Liver (tissue), 8 donors: ENCODE measurements at regions not wholly inside any gene's neighbourhood (a gene's known extent, or its start where the extent isn't known, plus 50 kb on each side); places are given as distances from the start of the nearest gene placed in this dataset.

Source experiments
- DNase-seq: peaks from one replicate; pipeline ENCODE4 v3.0.0-alpha.2; 2017; ENCODE audit warnings: low spot score
- H3K27ac ChIP-seq, 2 donors: one replicate each; pipeline ENCODE4 v1.7.0; 2013; ENCODE audit warnings: inconsistent platforms in 2 of 2, low read length in 2 of 2, control low read depth in 1 of 2, low read depth in 1 of 2, mild to moderate bottlenecking in 1 of 2
- H3K27me3 ChIP-seq, 4 donors: one replicate each; pipeline versions ENCODE4 v1.6.1 to v1.7.0; 2013; ENCODE audit warnings: low read length in 3 of 4, inconsistent platforms in 1 of 4, mild to moderate bottlenecking in 1 of 4, moderate library complexity in 1 of 4; ENCODE audit not compliant: control insufficient read depth in 4 of 4, insufficient read depth in 4 of 4
- H3K36me3 ChIP-seq, 4 donors: one replicate each; pipeline versions ENCODE4 v1.6.1 to v1.7.0; 2013; ENCODE audit warnings: low read length in 3 of 4, mild to moderate bottlenecking in 3 of 4, low read depth in 1 of 4, moderate library complexity in 1 of 4; ENCODE audit not compliant: control insufficient read depth in 4 of 4, insufficient read depth in 3 of 4
- H3K4me1 ChIP-seq, 4 donors: one replicate each; pipeline versions ENCODE4 v1.6.1 to v1.7.0; 2013; ENCODE audit warnings: low read length in 3 of 4, mild to moderate bottlenecking in 3 of 4, moderate library complexity in 1 of 4; ENCODE audit not compliant: control insufficient read depth in 4 of 4, insufficient read depth in 4 of 4
- H3K4me3 ChIP-seq, 3 donors: one replicate each; pipeline versions ENCODE4 v1.6.1 to v1.7.0; 2013; ENCODE audit warnings: low read length in 3 of 3, control low read depth in 1 of 3, low read depth in 1 of 3, mild to moderate bottlenecking in 1 of 3
- H3K9ac ChIP-seq, 2 donors: one replicate each; pipeline ENCODE4 v1.7.0; 2013; ENCODE audit warnings: low read length in 2 of 2, mild to moderate bottlenecking in 2 of 2, moderate library complexity in 2 of 2, control low read depth in 1 of 2, low read depth in 1 of 2
- H3K9me3 ChIP-seq, 4 donors: one replicate each; pipeline versions ENCODE4 v1.6.1 to v1.7.0; 2013; ENCODE audit warnings: low read length in 3 of 4; ENCODE audit not compliant: control insufficient read depth in 4 of 4
- CTCF ChIP-seq: fragments of 150-350 bp; IDR thresholded peaks from 2 replicates; pipeline ENCODE4 v1.5.1; 2017; ENCODE audit warnings: improper control_type of control experiment, low read depth, low read length; ENCODE audit not compliant: missing input control
- EGR1 ChIP-seq, 2 donors: IDR thresholded peaks; 2 replicates each; pipeline ENCODE4 v1.6.1; 2016 to 2018; ENCODE audit warnings: antibody characterized with exemption in 2 of 2, low read depth in 2 of 2
- FOXA1 ChIP-seq: IDR thresholded peaks from 2 replicates; pipeline ENCODE4 v1.6.1; 2016; ENCODE audit warnings: antibody characterized with exemption
- FOXA2 ChIP-seq: IDR thresholded peaks from 2 replicates; pipeline ENCODE4 v1.6.1; 2016; ENCODE audit warnings: antibody characterized with exemption
- GABPA ChIP-seq, 2 donors: IDR thresholded peaks in 1 of 2; conservative IDR thresholded peaks in 1 of 2; 2 replicates each; pipeline ENCODE4 v1.6.1; 2016; ENCODE audit warnings: antibody characterized with exemption in 2 of 2, mild to moderate bottlenecking in 1 of 2, moderate library complexity in 1 of 2
- HNF4A ChIP-seq, 2 donors: conservative IDR thresholded peaks; 2 replicates each; pipeline ENCODE4 v1.6.1; 2016; ENCODE audit warnings: antibody characterized with exemption in 2 of 2, mild to moderate bottlenecking in 2 of 2
- HNF4G ChIP-seq: IDR thresholded peaks from 2 replicates; pipeline ENCODE4 v1.6.1; 2016; ENCODE audit warnings: antibody characterized with exemption
- JUND ChIP-seq, 2 donors: IDR thresholded peaks; 2 replicates each; pipeline ENCODE4 v1.6.1; 2016; ENCODE audit warnings: antibody characterized with exemption in 2 of 2
- NR2F2 ChIP-seq: IDR thresholded peaks from 2 replicates; pipeline ENCODE4 v1.6.1; 2016; ENCODE audit warnings: antibody characterized with exemption
- RAD21 ChIP-seq, 2 donors: IDR thresholded peaks; 2 replicates each; pipeline ENCODE4 v1.6.1; 2016; ENCODE audit warnings: antibody characterized with exemption in 2 of 2, mild to moderate bottlenecking in 2 of 2
- RXRA ChIP-seq, 2 donors: IDR thresholded peaks; 2 replicates each; pipeline ENCODE4 v1.6.1; 2017 to 2018; ENCODE audit warnings: antibody characterized with exemption in 2 of 2, mild to moderate bottlenecking in 1 of 2
- SP1 ChIP-seq: IDR thresholded peaks from 2 replicates; pipeline ENCODE4 v1.6.1; 2018; ENCODE audit warnings: antibody characterized with exemption, mild to moderate bottlenecking
- YY1 ChIP-seq: IDR thresholded peaks from 2 replicates; pipeline ENCODE4 v1.6.1; 2016; ENCODE audit warnings: antibody characterized with exemption, mild to moderate bottlenecking
- WGBS: extraction: QIAGEN DNeasy Blood & Tissue Kit; methylation state at CpG from one replicate; pipeline ENCODE4 v1.1.7; 2013; 5-methylcytosine and 5-hydroxymethylcytosine counted together
- TF ChIP-seq, protein P1 (sequence below): IDR thresholded peaks from 2 replicates; pipeline ENCODE4 v1.6.1; 2016; ENCODE audit warnings: antibody characterized with exemption
- TF ChIP-seq, protein P2 (sequence below): IDR thresholded peaks from 2 replicates; pipeline ENCODE4 v1.6.1; 2016; ENCODE audit warnings: antibody characterized with exemption
- TF ChIP-seq, protein P3 (sequence below): IDR thresholded peaks from 2 replicates; pipeline ENCODE4 v1.6.1; 2016; ENCODE audit warnings: antibody characterized with exemption, mild to moderate bottlenecking
- TF ChIP-seq, protein P4 (sequence below): IDR thresholded peaks from 2 replicates; pipeline ENCODE4 v1.6.1; 2016; ENCODE audit warnings: antibody characterized with exemption
- donor health status: healthy.
- donor health status: healthy.
- donor health status: healthy.
- donor health status: healthy.
- donor health status: healthy.

- Histone ChIP-seq H3K9ac (no peak overlapping the region), H3K4me3 (no peak overlapping the region), H3K27ac (no peak overlapping the region), H3K36me3 (no peaks in the 10 kb centered on the region), H3K4me1 (peaks cover 0 to 8% (median 2%) of the 10 kb centered on the region in 4 donors), H3K9me3 (no peaks in the 10 kb centered on the region), H3K27me3 (no peaks in the 10 kb centered on the region)
- no peak for TF ChIP-seq HNF4G
- TF ChIP-seq GABPA (IDR thresholded peaks at IDR 0.05 in 1 of 2, conservative IDR thresholded peaks at IDR 0.05 in 1 of 2): no peak
- TF ChIP-seq, protein P1, sequence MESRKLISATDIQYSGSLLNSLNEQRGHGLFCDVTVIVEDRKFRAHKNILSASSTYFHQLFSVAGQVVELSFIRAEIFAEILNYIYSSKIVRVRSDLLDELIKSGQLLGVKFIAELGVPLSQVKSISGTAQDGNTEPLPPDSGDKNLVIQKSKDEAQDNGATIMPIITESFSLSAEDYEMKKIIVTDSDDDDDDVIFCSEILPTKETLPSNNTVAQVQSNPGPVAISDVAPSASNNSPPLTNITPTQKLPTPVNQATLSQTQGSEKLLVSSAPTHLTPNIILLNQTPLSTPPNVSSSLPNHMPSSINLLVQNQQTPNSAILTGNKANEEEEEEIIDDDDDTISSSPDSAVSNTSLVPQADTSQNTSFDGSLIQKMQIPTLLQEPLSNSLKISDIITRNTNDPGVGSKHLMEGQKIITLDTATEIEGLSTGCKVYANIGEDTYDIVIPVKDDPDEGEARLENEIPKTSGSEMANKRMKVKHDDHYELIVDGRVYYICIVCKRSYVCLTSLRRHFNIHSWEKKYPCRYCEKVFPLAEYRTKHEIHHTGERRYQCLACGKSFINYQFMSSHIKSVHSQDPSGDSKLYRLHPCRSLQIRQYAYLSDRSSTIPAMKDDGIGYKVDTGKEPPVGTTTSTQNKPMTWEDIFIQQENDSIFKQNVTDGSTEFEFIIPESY: no peak
- no peak for TF ChIP-seq JUND (IDR thresholded peaks at IDR 0.05)
- 52% methylated on average over 3 of the region's 3 CpGs for WGBS
- DNase-seq: no peak
Measured at GRCh38 chr1:101148980-101149379, 87.8 kb upstream of the S1PR1 start.

- DNase-seq: no peak
Measured at GRCh38 chr1:101147381-101147780, 89.4 kb upstream of the S1PR1 start.

More at GRCh38 chr1:101147381-101147780, 89.4 kb upstream of the S1PR1 start:
- no peaks in the 10 kb centered on the region for H3K9me3 ChIP-seq
- H3K9ac ChIP-seq: no peak overlapping the region
- TF ChIP-seq, protein P2, sequence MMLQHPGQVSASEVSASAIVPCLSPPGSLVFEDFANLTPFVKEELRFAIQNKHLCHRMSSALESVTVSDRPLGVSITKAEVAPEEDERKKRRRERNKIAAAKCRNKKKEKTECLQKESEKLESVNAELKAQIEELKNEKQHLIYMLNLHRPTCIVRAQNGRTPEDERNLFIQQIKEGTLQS: no peak
- TF ChIP-seq RXRA (IDR thresholded peaks at IDR 0.05): no peak
- no peak for TF ChIP-seq GABPA (IDR thresholded peaks at IDR 0.05 in 1 of 2, conservative IDR thresholded peaks at IDR 0.05 in 1 of 2)
- TF ChIP-seq, protein P3, sequence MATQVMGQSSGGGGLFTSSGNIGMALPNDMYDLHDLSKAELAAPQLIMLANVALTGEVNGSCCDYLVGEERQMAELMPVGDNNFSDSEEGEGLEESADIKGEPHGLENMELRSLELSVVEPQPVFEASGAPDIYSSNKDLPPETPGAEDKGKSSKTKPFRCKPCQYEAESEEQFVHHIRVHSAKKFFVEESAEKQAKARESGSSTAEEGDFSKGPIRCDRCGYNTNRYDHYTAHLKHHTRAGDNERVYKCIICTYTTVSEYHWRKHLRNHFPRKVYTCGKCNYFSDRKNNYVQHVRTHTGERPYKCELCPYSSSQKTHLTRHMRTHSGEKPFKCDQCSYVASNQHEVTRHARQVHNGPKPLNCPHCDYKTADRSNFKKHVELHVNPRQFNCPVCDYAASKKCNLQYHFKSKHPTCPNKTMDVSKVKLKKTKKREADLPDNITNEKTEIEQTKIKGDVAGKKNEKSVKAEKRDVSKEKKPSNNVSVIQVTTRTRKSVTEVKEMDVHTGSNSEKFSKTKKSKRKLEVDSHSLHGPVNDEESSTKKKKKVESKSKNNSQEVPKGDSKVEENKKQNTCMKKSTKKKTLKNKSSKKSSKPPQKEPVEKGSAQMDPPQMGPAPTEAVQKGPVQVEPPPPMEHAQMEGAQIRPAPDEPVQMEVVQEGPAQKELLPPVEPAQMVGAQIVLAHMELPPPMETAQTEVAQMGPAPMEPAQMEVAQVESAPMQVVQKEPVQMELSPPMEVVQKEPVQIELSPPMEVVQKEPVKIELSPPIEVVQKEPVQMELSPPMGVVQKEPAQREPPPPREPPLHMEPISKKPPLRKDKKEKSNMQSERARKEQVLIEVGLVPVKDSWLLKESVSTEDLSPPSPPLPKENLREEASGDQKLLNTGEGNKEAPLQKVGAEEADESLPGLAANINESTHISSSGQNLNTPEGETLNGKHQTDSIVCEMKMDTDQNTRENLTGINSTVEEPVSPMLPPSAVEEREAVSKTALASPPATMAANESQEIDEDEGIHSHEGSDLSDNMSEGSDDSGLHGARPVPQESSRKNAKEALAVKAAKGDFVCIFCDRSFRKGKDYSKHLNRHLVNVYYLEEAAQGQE: no peak
- TF ChIP-seq, protein P1: no peak
- no peak for TF ChIP-seq EGR1 (IDR thresholded peaks at IDR 0.05; ENCODE audit: low read depth in 2 of 2)
- TF ChIP-seq RAD21 (IDR thresholded peaks at IDR 0.05): no peak
- no peak for TF ChIP-seq FOXA2
- TF ChIP-seq NR2F2: no peak
- no peak for TF ChIP-seq YY1
- no peak for TF ChIP-seq HNF4A (conservative IDR thresholded peaks at IDR 0.05)
- no peak for TF ChIP-seq FOXA1
- no peak for TF ChIP-seq SP1
- TF ChIP-seq HNF4G: no peak
- TF ChIP-seq JUND (IDR thresholded peaks at IDR 0.05): no peak
- no peak for TF ChIP-seq CTCF
- TF ChIP-seq, protein P4, sequence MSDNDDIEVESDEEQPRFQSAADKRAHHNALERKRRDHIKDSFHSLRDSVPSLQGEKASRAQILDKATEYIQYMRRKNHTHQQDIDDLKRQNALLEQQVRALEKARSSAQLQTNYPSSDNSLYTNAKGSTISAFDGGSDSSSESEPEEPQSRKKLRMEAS: no peak
- H3K27ac ChIP-seq: no peak overlapping the region
- no peak overlapping the region for H3K4me3 ChIP-seq
- H3K4me1 ChIP-seq: peaks cover 0 to 8% (median 2%) of the 10 kb centered on the region in 4 donors
- 75% methylated on average over 3 of the region's 3 CpGs for WGBS
- H3K27me3 ChIP-seq: no peaks in the 10 kb centered on the region
- no peaks in the 10 kb centered on the region for H3K36me3 ChIP-seq
